Neutrophil (primary cell): ENCODE measurements at regions not wholly inside any gene's neighbourhood (a gene's known extent, or its start where the extent isn't known, plus 50 kb on each side); places are given as distances from the start of the nearest gene placed in this dataset.

Experiments used
- H3K27ac ChIP-seq: fragments of 200-600 bp; sonication (generic); 2 replicates; pipeline ENCODE4 v1.5.1; 2016; ENCODE audit warnings: mild to moderate bottlenecking, moderate library complexity
- H3K27me3 ChIP-seq: fragments of 200-600 bp; sonication (generic); 2 replicates; pipeline ENCODE4 v1.6.0; 2016; ENCODE audit warnings: mild to moderate bottlenecking
- H3K36me3 ChIP-seq: fragments of 200-600 bp; sonication (generic); 2 replicates; pipeline ENCODE4 v1.5.1; 2017
- H3K4me1 ChIP-seq, 2 experiments: fragments of 200-600 bp in 1 of 2; sonication (generic) in 1 of 2; 1 replicate in 1 of 2; 2 replicates in 1 of 2; pipeline versions ENCODE4 v1.5.1 to v1.6.1; 2013 to 2016; ENCODE audit warnings: low read depth in 1 of 2, low read length in 1 of 2, mild to moderate bottlenecking in 1 of 2, moderate library complexity in 1 of 2; ENCODE audit not compliant: control insufficient read depth in 1 of 2, insufficient read depth in 1 of 2
- H3K4me3 ChIP-seq, 2 experiments: fragments of 200-600 bp in 1 of 2; sonication (generic) in 1 of 2; 1 replicate in 1 of 2; 2 replicates in 1 of 2; pipeline ENCODE4 v1.5.1; 2013 to 2016; ENCODE audit warnings: low read depth in 1 of 2, low read length in 1 of 2, mild to moderate bottlenecking in 1 of 2, moderate library complexity in 1 of 2
- H3K9me3 ChIP-seq: fragments of 200-600 bp; sonication (generic); 2 replicates; pipeline ENCODE4 v1.5.1; 2016
- CTCF ChIP-seq: fragments of 200-600 bp; sonication (generic); IDR thresholded peaks from 2 replicates; pipeline ENCODE4 v1.5.1; 2016; ENCODE audit warnings: antibody characterized with exemption

GRCh38 chr2:236956641-236957040, 129.0 kb upstream of the COPS8 start:
- TF ChIP-seq CTCF = no peak

GRCh38 chr2:236959036-236959435, 126.7 kb upstream of the COPS8 start:
- Histone ChIP-seq H3K4me1 (no peaks in the 10 kb centered on the region), H3K27ac (no peak overlapping the region), H3K4me3 (no peak overlapping the region), H3K27me3 (no peaks in the 10 kb centered on the region), H3K36me3 (no peaks in the 10 kb centered on the region), H3K9me3 (no peaks in the 10 kb centered on the region)
- TF ChIP-seq CTCF = no peak

More at GRCh38 chr2:236956641-236957040, 129.0 kb upstream of the COPS8 start:
- H3K27ac ChIP-seq = no peak overlapping the region
- no peaks in the 10 kb centered on the region for H3K4me1 ChIP-seq
- no peaks in the 10 kb centered on the region for H3K9me3 ChIP-seq
- no peak overlapping the region for H3K4me3 ChIP-seq
- H3K36me3 ChIP-seq = no peaks in the 10 kb centered on the region
- no peaks in the 10 kb centered on the region for H3K27me3 ChIP-seq

- H3K4me1 ChIP-seq = no peaks in the 10 kb centered on the region
- H3K27me3 ChIP-seq = no peaks in the 10 kb centered on the region
- no peak overlapping the region for H3K4me3 ChIP-seq
- TF ChIP-seq CTCF = no peak
- no peaks in the 10 kb centered on the region for H3K9me3 ChIP-seq
- H3K27ac ChIP-seq = no peak overlapping the region
- H3K36me3 ChIP-seq = no peaks in the 10 kb centered on the region
Measured at GRCh38 chr2:236959876-236960275, 125.8 kb upstream of the COPS8 start.

- H3K27me3 ChIP-seq = no peaks in the 10 kb centered on the region
- no peak overlapping the region for H3K27ac ChIP-seq
- H3K36me3 ChIP-seq = no peaks in the 10 kb centered on the region
- H3K4me3 ChIP-seq = no peak overlapping the region
- H3K9me3 ChIP-seq = no peaks in the 10 kb centered on the region
- no peak for TF ChIP-seq CTCF
- H3K4me1 ChIP-seq = no peaks in the 10 kb centered on the region
Measured at GRCh38 chr2:236960531-236960930, 125.2 kb upstream of the COPS8 start.

- no peak for TF ChIP-seq CTCF
- no peak overlapping the region for H3K4me3 ChIP-seq
- no peaks in the 10 kb centered on the region for H3K36me3 ChIP-seq
- H3K27ac ChIP-seq = no peak overlapping the region
- peaks cover 8 to 10% of the 10 kb centered on the region in 2 experiments for H3K4me1 ChIP-seq
- H3K9me3 ChIP-seq = no peaks in the 10 kb centered on the region
- no peaks in the 10 kb centered on the region for H3K27me3 ChIP-seq
Measured at GRCh38 chr2:236962816-236963215, 122.9 kb upstream of the COPS8 start.

- Histone ChIP-seq H3K27ac (no peak overlapping the region), H3K9me3 (no peaks in the 10 kb centered on the region), H3K4me1 (peaks cover 17 to 19% of the 10 kb centered on the region in 2 experiments), H3K36me3 (no peaks in the 10 kb centered on the region), H3K4me3 (no peak overlapping the region), H3K27me3 (no peaks in the 10 kb centered on the region)
- TF ChIP-seq CTCF = no peak
Measured at GRCh38 chr2:236963631-236964182, 122.0 kb upstream of the COPS8 start.
